ENCODE measurements at regions not wholly inside any gene's neighbourhood (a gene's known extent, or its start where the extent isn't known, plus 50 kb on each side); places are given as distances from the start of the nearest gene placed in this dataset.
"Not testable (repeated sequence)": the region's sequence is repeated elsewhere in the genome, so short reads cannot be mapped to it uniquely, and the experiment has no call there.

- DNase-seq: no peak
These were observed 4167.4 kb upstream of the OR11H1 start for GRCh38 chr22:11360632-11361031.

- DNase-seq: not testable (repeated sequence)
These were observed 4166.5 kb upstream of the OR11H1 start for GRCh38 chr22:11361496-11361895.

- not testable (repeated sequence) for DNase-seq
These were observed 4158.2 kb upstream of the OR11H1 start for GRCh38 chr22:11369612-11370307.

DNA sequence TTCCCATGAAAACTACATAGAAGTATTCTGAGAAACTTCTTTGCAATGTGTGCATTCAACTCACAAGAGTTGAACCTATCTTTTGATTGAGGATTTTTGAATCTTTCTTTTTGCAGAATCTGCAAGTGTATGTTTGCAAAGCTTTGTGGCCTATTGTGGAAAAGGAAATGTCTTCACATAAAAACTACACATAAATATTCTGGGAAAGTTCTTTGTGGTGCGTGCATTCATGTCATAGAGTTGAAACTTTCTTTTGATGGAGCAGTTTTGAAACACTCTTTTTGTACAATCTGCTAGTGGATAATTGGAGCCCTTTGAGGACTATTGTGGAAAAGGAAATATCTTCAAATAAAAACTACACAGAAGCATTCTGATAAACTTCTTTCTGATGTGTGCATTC is 4157.7 kb upstream of the OR11H1 start:
- DNase-seq: not testable (repeated sequence)

Data from activated CD4-positive, alpha-beta T cell treated with anti-CD3 and anti-CD28 coated beads, Interleukin-2, amount 50 U/mL, for 16 hours (primary cell).